ENCODE measurements at regions not wholly inside any gene's neighbourhood (a gene's known extent, or its start where the extent isn't known, plus 50 kb on each side); places are given as distances from the start of the nearest gene placed in this dataset.

DNA sequence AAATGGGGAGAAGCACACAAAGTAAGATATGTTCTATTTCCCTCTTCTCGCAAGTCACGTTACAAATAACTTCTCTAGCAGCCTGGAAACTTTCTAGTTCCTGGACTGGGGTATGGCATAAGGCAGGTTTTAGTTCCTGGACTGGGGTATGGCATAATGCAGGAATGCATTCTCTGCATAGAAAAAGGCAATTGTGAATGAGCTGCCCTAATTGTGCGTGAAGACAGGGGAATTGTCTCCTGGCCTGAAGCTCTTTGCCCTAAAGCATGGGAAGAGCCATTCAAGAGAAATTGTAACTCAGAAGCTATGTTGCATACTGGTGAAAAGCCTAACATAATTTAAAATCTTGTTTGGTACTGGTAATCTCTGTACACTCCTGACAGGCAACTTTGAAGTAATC lies 54.3 kb upstream of the CBLB start:
- H3K27ac ChIP-seq: no peak overlapping the region
- in situ Hi-C loops (cut with HindIII; ENCODE audit: low pct_ligation_motif_present, low sequenced_read_pairs): no loop called here
- no peaks in the 10 kb centered on the region for H3K27me3 ChIP-seq (replicated peaks)
- no peaks in the 10 kb centered on the region for H3K36me3 ChIP-seq (replicated peaks)
- DNase-seq: no peak
- H3K4me3 ChIP-seq (ENCODE audit: low read depth, low read length): no peak overlapping the region
- no peak for TF ChIP-seq CTCF (IDR thresholded peaks at IDR 0.05; ENCODE audit: low read depth, low read length, missing control alignments)

GRCh38 chr3:105927741-105928140 lies 58.9 kb upstream of the CBLB start:
- Histone ChIP-seq H3K27me3 (replicated peaks) (no peaks in the 10 kb centered on the region), H3K36me3 (replicated peaks) (no peaks in the 10 kb centered on the region), H3K4me3 (ENCODE audit: low read depth, low read length) (no peak overlapping the region), H3K27ac (no peak overlapping the region)
- no peak for TF ChIP-seq CTCF (IDR thresholded peaks at IDR 0.05; ENCODE audit: low read depth, low read length, missing control alignments)
- in situ Hi-C loops (cut with HindIII; ENCODE audit: low pct_ligation_motif_present, low sequenced_read_pairs): no loop called here
- DNase-seq: no peak

- in situ Hi-C loops (cut with HindIII; ENCODE audit: low pct_ligation_motif_present, low sequenced_read_pairs): no loop called here
- no peaks in the 10 kb centered on the region for H3K36me3 ChIP-seq (replicated peaks)
- H3K27me3 ChIP-seq (replicated peaks): no peaks in the 10 kb centered on the region
- TF ChIP-seq CTCF (IDR thresholded peaks at IDR 0.05; ENCODE audit: low read depth, low read length, missing control alignments): no peak
- no peak for DNase-seq
- no peak overlapping the region for H3K27ac ChIP-seq
- H3K4me3 ChIP-seq (ENCODE audit: low read depth, low read length): no peak overlapping the region
These were observed 61.9 kb upstream of the CBLB start for GRCh38 chr3:105930733-105931132.

- DNase-seq: no peak
- Histone ChIP-seq H3K4me3 (ENCODE audit: low read depth, low read length) (no peak overlapping the region), H3K27me3 (replicated peaks) (no peaks in the 10 kb centered on the region), H3K36me3 (replicated peaks) (no peaks in the 10 kb centered on the region), H3K27ac (no peak overlapping the region)
- in situ Hi-C loops (cut with HindIII; ENCODE audit: low pct_ligation_motif_present, low sequenced_read_pairs): no loop called here
- no peak for TF ChIP-seq CTCF (IDR thresholded peaks at IDR 0.05; ENCODE audit: low read depth, low read length, missing control alignments)
These were observed 62.7 kb upstream of the CBLB start for GRCh38 chr3:105931500-105931899.

- H3K27me3 ChIP-seq (replicated peaks): no peaks in the 10 kb centered on the region
- in situ Hi-C loops (cut with HindIII; ENCODE audit: low pct_ligation_motif_present, low sequenced_read_pairs): no loop called here
- no peak for TF ChIP-seq CTCF (IDR thresholded peaks at IDR 0.05; ENCODE audit: low read depth, low read length, missing control alignments)
- DNase-seq: no peak
- H3K36me3 ChIP-seq (replicated peaks): no peaks in the 10 kb centered on the region
- no peak overlapping the region for H3K4me3 ChIP-seq (ENCODE audit: low read depth, low read length)
- no peak overlapping the region for H3K27ac ChIP-seq
These were observed 65.1 kb upstream of the CBLB start for GRCh38 chr3:105933871-105934270.

DNA sequence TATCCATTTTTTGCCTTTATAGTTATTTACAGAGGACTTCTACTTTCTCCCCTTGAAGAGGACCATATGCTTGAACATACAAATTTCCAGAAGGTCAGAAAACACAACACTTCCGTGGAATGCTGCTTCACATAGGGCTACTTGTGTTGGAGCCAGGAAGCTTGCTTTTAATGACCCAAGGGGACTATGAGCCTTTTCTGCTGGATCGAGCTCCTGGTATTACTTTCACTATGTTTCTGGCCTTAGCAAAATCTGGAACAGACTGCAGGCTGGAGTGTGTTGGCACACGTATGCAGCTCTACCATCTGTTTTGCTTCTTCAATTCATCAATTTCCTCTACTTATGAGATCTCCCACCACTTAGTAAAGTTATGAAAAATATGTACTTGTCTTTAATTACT lies 69.3 kb upstream of the CBLB start:
- in situ Hi-C loops (cut with HindIII; ENCODE audit: low pct_ligation_motif_present, low sequenced_read_pairs): no loop called here
- no peak for DNase-seq
- Histone ChIP-seq H3K36me3 (replicated peaks) (no peaks in the 10 kb centered on the region), H3K27me3 (replicated peaks) (no peaks in the 10 kb centered on the region), H3K4me3 (ENCODE audit: low read depth, low read length) (no peak overlapping the region), H3K27ac (no peak overlapping the region)
- TF ChIP-seq CTCF (IDR thresholded peaks at IDR 0.05; ENCODE audit: low read depth, low read length, missing control alignments): no peak

All from brain microvascular endothelial cell (primary cell).